SK-N-SH treated with all-trans-retinoic acid at 6 μM for 48 hours (cell line): ENCODE measurements at regions not wholly inside any gene's neighbourhood (a gene's known extent, or its start where the extent isn't known, plus 50 kb on each side); places are given as distances from the start of the nearest gene placed in this dataset.

ENCODE experiments used
- CSDC2 ChIP-seq: fragments of 250-450 bp; sonication (Bioruptor Pico); IDR thresholded peaks from 2 replicates; pipeline ENCODE4 v1.5.0; 2020; ENCODE audit warnings: mild to moderate bottlenecking, moderate library complexity
- RARB ChIP-seq: fragments of 250-450 bp; sonication (Bioruptor Pico); IDR thresholded peaks from 2 replicates; pipeline ENCODE4 v1.8.0; 2021; ENCODE audit warnings: mild to moderate bottlenecking, moderate library complexity
- SNAI2 ChIP-seq: fragments of 250-450 bp; sonication (Bioruptor Pico); IDR thresholded peaks from 2 replicates; pipeline ENCODE4 v1.5.0; 2020; ENCODE audit warnings: mild to moderate bottlenecking, moderate library complexity
- ZFP3 ChIP-seq: fragments of 250-450 bp; sonication (Bioruptor Pico); IDR thresholded peaks from 2 replicates; pipeline ENCODE4 v1.5.0; 2020; ENCODE audit warnings: mild to moderate bottlenecking, moderate library complexity
- ZFP30 ChIP-seq: fragments of 450-650 bp; formaldehyde crosslinking; IDR thresholded peaks from 2 replicates; pipeline ENCODE4 v1.5.0; 2022; ENCODE audit warnings: mild to moderate bottlenecking, moderate library complexity
- TF ChIP-seq, protein P1 (sequence below): fragments of 250-450 bp; sonication (Bioruptor Pico); IDR thresholded peaks from 2 replicates; pipeline ENCODE4 v1.5.1; 2020; ENCODE audit warnings: low read depth, mild to moderate bottlenecking, moderate library complexity
- TF ChIP-seq, protein P2 (sequence below): fragments of 250-450 bp; sonication (Bioruptor Pico); IDR thresholded peaks from 2 replicates; pipeline ENCODE4 v1.8.0; 2021; ENCODE audit warnings: low read depth, mild to moderate bottlenecking, moderate library complexity, borderline replicate concordance
- TF ChIP-seq, protein P3 (sequence below): fragments of 250-450 bp; sonication (Bioruptor Pico); IDR thresholded peaks from 2 replicates; pipeline ENCODE4 v1.8.0; 2020; ENCODE audit warnings: mild to moderate bottlenecking, moderate library complexity, borderline replicate concordance

DNA sequence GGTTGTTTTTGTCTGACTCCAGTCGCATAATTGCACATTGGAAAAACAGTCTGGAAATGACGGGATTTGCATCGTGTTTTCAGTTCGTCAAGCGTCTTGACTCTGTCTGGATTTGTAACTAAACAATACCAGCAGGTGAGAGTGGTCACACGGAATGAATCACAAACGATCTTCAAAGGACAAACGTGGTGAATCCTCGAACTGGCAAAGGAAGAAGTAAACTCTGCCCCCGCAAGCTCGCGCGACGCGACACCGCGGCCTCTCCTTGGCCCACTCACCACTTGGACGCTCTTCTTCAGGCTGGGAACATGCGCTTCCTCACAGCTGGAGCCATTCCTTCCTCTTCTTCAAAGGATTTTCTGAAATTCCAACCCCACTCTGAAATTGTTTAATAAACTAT lies 352.6 kb downstream of the THBS2 start:
- TF ChIP-seq RARB (CRISPR knock-in tag): no peak
- TF ChIP-seq, protein P1, sequence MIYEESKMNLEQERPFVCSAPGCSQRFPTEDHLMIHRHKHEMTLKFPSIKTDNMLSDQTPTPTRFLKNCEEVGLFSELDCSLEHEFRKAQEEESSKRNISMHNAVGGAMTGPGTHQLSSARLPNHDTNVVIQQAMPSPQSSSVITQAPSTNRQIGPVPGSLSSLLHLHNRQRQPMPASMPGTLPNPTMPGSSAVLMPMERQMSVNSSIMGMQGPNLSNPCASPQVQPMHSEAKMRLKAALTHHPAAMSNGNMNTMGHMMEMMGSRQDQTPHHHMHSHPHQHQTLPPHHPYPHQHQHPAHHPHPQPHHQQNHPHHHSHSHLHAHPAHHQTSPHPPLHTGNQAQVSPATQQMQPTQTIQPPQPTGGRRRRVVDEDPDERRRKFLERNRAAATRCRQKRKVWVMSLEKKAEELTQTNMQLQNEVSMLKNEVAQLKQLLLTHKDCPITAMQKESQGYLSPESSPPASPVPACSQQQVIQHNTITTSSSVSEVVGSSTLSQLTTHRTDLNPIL (CRISPR knock-in tag): no peak
- no peak for TF ChIP-seq CSDC2
- TF ChIP-seq ZFP3 (CRISPR knock-in tag): no peak
- TF ChIP-seq, protein P2, sequence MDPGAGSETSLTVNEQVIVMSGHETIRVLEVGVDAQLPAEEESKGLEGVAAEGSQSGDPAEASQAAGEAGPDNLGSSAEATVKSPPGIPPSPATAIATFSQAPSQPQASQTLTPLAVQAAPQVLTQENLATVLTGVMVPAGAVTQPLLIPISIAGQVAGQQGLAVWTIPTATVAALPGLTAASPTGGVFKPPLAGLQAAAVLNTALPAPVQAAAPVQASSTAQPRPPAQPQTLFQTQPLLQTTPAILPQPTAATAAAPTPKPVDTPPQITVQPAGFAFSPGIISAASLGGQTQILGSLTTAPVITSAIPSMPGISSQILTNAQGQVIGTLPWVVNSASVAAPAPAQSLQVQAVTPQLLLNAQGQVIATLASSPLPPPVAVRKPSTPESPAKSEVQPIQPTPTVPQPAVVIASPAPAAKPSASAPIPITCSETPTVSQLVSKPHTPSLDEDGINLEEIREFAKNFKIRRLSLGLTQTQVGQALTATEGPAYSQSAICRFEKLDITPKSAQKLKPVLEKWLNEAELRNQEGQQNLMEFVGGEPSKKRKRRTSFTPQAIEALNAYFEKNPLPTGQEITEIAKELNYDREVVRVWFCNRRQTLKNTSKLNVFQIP (CRISPR knock-in tag): no peak
- TF ChIP-seq SNAI2: no peak
- TF ChIP-seq, protein P3, sequence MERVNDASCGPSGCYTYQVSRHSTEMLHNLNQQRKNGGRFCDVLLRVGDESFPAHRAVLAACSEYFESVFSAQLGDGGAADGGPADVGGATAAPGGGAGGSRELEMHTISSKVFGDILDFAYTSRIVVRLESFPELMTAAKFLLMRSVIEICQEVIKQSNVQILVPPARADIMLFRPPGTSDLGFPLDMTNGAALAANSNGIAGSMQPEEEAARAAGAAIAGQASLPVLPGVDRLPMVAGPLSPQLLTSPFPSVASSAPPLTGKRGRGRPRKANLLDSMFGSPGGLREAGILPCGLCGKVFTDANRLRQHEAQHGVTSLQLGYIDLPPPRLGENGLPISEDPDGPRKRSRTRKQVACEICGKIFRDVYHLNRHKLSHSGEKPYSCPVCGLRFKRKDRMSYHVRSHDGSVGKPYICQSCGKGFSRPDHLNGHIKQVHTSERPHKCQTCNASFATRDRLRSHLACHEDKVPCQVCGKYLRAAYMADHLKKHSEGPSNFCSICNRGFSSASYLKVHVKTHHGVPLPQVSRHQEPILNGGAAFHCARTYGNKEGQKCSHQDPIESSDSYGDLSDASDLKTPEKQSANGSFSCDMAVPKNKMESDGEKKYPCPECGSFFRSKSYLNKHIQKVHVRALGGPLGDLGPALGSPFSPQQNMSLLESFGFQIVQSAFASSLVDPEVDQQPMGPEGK (CRISPR knock-in tag): no peak
- TF ChIP-seq ZFP30 (CRISPR knock-in tag): no peak
